HG03103 (cell line): ENCODE measurements at regions not wholly inside any gene's neighbourhood (a gene's known extent, or its start where the extent isn't known, plus 50 kb on each side); places are given as distances from the start of the nearest gene placed in this dataset.
"Not testable (repeated sequence)": the region's sequence is repeated elsewhere in the genome, so short reads cannot be mapped to it uniquely, and the experiment has no call there.

ENCODE experiments used
- ATAC-seq: cut with Tn5 transposase; IDR thresholded peaks from one replicate; pipeline ENCODE4 v1.9.1; 2021; ENCODE audit warnings: low read depth; ENCODE audit not compliant: unreplicated experiment

- ATAC-seq = no peak
Observed at GRCh38 chr1:10936998-10937901, 75.2 kb upstream of the TARDBP start.

GRCh38 chr1:10938741-10939417 lies 73.6 kb upstream of the TARDBP start:
- no peak for ATAC-seq

DNA sequence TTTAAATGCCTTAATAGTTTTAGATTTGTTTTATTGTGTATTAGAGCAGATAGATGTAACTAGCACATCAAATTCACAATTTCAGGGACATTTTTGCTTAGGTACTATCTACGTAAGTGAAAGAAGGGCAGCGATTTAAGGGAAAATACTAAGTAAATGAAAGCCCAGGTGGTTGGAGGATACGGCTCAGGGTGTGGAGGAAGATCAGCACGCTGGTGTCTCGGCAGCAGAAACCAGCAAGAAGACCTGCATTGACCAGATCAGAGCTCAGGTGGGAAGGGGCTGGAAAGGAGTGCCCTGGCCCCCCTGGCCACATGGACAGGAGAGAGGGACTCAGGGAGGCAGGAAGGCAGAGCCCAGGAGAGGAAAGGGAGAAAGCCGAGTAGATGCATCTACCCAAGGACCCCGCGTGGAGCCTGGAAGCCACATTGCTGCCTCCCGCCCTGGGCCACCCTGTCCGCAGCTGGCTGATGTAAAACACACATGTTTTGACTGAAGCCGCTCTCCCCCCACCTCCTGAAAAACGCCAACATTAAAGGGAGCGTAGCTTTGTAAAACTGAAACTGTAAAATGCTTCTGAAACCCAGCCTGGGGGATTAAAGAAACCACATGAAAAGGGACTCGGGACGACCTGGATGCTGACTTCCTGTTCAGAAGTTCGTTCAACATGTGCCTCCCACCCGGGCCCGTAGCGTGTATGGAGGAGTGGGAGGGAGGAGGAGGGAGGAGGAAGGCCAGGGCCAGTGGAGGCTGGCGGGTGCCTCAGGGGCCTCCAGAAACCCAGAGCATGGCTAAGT lies 72.6 kb upstream of the TARDBP start:
- ATAC-seq = peak; percentile 43

- no peak for ATAC-seq
Observed at GRCh38 chr1:10940451-10940804, 72.0 kb upstream of the TARDBP start.

DNA sequence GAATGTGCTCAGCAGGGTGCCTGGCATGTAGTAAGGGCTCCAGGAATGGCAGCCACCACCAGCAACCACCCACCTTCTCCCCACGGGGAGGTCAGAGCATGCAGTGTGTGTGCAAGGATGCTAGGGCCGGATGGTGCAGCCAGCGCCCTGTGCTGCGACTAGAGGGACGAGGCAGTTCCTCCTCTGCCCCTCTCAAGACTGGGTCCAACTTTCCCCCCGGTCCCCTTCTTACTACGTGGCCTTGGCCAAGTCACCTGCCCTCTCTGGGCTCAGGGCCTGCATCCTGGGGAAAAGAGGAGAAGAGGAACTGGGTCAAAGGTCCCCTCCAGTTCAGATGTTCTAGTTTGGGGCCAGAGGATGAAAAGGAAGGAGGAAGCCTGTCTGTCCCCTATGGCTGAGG lies 71.6 kb upstream of the TARDBP start:
- ATAC-seq = no peak

GRCh38 chr1:10941891-10942541 lies 70.4 kb upstream of the TARDBP start:
- no peak for ATAC-seq

GRCh38 chr1:10942542-10942912 lies 69.9 kb upstream of the TARDBP start:
- ATAC-seq = no peak

DNA sequence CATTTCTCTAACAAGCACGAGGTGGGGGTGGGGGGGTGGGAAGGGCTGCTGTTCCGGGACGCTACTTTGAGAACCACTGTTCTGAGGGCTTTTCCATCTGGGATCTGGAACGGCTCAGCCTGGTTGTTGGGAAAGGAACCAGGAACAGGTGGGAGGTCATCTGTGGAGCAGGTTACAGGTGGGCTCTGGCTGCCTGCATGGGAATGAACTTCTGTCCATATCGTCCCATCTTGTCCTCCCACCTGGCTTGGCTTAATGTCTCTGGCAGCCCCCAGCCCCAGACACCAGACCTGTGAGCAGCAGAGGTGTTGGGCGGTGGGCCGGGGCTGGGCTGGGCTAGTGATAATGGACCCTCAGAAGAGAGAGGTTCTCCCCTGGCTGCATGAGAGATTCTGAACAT lies 69.4 kb upstream of the TARDBP start:
- ATAC-seq = no peak

DNA sequence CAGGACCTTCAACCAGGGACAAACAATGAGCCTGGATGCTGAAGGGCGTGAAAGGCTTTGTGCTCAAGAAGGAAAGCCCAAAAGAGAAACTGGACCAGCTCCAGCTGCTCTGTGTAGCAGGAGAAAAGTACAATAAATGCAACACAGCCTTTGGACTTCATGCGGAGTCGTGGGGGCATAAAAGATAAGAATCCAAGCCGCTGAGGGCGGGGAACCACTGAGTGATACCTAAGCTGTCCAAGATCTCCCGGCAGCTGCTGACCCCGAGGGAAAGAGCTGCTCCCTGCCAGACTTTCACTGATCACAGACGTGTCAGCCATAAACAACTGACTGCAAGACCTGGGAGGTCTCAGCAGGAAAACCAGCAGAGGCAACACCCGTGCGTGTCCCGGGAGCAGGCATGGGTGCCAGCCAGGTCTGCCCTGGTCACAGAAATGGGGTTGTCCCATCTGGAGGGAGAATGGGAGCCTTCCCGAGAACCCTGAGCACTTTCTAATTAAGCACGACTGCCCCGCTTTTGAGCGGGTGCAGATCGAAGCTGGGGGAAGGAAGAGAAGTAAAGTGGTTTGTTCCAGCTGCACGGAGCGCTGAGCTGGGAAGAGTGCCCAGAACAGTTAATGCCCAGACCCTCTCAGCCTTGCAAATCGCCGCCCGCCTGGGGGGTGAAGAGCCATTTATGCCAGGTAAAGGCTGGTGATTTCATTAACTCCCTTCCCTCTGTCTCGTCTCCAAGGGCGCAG lies 68.3 kb upstream of the TARDBP start:
- no peak for ATAC-seq

- no peak for ATAC-seq
Observed at GRCh38 chr1:10945991-10946509, 66.4 kb upstream of the TARDBP start.

- no peak for ATAC-seq
Observed at GRCh38 chr1:10947181-10947580, 65.3 kb upstream of the TARDBP start.

DNA sequence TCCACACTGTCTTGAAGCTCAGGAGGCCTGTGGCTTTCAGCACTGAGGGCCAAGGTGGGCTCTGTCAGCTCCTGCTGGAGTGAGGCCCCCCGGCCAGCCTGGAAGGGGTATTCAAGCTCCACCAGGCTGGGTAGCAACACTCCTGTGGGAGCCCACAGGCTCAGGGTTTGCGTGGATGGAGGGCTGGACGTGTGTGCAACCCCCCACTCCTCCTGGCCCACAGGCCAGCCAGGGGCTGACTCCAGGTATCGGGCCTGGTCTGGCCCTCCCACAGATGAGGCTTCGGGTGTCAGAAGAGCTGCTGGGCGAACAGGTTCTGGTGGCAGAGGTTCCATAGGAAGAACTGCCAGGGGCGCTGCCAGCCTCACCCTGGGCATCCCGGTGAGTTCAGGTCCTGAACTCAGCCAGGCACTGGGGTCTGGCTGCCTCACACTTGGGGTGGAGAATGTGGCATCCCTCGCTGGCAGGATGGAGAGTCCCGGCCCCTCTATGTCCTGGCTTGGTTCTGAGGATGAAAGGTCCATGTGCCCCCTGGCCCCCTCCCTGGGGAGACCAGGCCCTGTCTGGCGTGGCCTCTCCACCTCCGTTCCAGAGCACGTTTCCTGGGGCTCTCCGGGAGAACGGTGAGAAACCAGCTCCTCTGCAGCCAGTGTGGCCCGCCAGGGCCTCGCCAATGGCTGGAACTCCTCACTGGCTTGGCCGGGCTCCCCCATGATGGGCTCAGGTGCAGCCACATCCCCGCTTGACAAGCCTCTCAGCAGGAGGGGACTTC lies 64.6 kb upstream of the TARDBP start:
- ATAC-seq = no peak

DNA sequence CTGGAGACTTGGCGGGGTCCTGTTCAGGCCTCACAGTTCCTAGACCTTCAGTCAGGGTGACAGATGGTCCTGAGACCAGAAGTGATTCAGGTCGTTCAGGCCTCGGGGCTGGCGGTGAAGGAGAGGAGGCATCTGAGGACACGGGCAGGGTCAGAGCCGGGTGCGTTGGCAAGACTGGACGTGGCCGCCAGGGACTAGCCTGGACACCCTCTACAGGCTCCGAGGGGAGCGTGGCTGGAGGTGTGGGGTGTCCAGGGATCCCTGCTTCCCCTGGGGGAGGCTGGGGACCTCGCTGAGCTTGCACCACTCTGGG lies 64.0 kb upstream of the TARDBP start:
- ATAC-seq = no peak

GRCh38 chr1:10950316-10951172 lies 61.9 kb upstream of the TARDBP start:
- no peak for ATAC-seq

GRCh38 chr1:10951298-10951697 lies 61.2 kb upstream of the TARDBP start:
- ATAC-seq = not testable (repeated sequence)

DNA sequence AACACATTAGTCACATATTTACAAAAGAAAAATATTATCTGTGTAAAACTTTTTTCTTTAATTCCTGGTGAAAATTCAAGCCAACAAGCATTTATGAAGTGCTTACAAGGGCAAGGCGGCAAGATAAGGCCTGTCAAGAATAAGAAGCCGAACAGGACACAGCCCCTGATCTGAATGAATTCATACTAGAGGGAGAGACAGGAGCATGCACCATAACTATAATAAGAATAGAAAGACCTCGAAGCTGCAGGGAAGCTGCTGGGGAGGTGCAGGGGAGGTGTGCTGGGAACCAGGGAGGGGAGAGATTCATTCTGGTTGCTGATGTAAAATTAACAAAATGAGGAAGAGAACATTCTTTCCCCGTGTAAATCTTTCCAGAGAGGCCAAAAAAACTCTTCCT lies 60.5 kb upstream of the TARDBP start:
- ATAC-seq = no peak

DNA sequence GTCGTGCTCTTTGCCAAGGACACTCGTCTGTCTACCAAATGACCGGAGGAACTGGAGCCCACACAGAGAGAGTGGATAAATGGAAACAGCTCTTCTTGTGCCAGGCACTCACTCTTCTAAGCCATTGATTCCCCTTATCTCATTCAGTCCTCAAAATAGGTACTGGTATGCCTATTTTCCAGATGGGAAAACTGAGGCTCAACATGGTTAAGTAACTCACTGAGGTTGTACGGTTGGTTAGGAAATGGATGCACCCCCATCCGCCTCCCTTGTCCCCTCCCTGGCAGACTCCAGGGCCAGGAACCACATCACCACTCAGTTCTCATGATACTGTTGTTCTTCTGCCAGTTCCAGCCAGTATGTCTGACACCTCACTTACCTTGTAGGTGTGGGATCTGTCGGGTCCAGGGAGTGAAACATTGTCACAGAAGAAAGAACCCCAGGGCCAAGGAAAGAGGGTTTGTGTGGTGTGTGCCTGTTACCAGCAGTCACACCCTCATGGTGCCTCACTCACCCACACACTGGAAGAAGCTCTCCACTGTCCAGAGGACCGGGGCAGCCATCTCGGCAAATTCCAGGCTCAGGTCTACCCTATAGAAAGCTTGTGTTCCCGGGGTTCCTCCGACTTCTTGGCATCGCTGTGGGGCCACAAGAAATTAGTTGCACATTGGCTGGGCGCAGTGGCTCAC lies 58.8 kb upstream of the TARDBP start:
- ATAC-seq = no peak

- no peak for ATAC-seq
Observed at GRCh38 chr1:10957133-10957532, 55.3 kb upstream of the TARDBP start.
